GM10266 (cell line): ENCODE measurements at regions not wholly inside any gene's neighbourhood (a gene's known extent, or its start where the extent isn't known, plus 50 kb on each side); places are given as distances from the start of the nearest gene placed in this dataset.

Source experiments
- DNase-seq: peaks from one replicate; pipeline ENCODE4 v3.0.0; 2012; ENCODE audit errors: extremely low spot score
- TF ChIP-seq, protein P1 (sequence below): IDR thresholded peaks from 2 replicates; pipeline ENCODE4 v1.5.1; 2012; ENCODE audit warnings: mild to moderate bottlenecking, low read depth; ENCODE audit not compliant: control insufficient read depth, insufficient read depth; ENCODE audit errors: missing control alignments

DNA sequence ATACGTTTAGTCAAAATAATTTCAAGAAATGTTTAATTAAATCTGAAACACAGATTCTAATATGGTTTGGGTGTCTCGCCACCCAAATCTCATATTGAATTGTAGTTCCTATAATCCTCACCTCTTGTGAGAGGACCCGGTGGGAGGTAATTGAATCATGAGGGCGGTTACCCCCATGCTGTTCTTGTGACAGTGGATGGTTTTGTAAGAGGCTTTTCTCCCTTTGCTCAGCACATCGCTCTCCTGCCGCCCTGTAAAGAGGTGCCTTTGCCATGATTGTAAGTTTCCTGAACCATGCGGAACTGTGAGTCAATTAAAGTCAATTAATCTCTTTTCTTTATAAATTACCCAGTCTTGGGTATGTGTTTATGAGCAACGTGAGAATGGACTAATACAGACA, 1045.1 kb upstream of the POU3F3 start:
- DNase-seq, result no peak

GRCh38 chr2:103809415-103809814, 1044.5 kb upstream of the POU3F3 start:
- DNase-seq, result no peak
- TF ChIP-seq, protein P1, sequence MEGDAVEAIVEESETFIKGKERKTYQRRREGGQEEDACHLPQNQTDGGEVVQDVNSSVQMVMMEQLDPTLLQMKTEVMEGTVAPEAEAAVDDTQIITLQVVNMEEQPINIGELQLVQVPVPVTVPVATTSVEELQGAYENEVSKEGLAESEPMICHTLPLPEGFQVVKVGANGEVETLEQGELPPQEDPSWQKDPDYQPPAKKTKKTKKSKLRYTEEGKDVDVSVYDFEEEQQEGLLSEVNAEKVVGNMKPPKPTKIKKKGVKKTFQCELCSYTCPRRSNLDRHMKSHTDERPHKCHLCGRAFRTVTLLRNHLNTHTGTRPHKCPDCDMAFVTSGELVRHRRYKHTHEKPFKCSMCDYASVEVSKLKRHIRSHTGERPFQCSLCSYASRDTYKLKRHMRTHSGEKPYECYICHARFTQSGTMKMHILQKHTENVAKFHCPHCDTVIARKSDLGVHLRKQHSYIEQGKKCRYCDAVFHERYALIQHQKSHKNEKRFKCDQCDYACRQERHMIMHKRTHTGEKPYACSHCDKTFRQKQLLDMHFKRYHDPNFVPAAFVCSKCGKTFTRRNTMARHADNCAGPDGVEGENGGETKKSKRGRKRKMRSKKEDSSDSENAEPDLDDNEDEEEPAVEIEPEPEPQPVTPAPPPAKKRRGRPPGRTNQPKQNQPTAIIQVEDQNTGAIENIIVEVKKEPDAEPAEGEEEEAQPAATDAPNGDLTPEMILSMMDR, result no peak

More for the DNA sequence above, 1045.1 kb upstream of the POU3F3 start:
- TF ChIP-seq, protein P1, result no peak

DNA sequence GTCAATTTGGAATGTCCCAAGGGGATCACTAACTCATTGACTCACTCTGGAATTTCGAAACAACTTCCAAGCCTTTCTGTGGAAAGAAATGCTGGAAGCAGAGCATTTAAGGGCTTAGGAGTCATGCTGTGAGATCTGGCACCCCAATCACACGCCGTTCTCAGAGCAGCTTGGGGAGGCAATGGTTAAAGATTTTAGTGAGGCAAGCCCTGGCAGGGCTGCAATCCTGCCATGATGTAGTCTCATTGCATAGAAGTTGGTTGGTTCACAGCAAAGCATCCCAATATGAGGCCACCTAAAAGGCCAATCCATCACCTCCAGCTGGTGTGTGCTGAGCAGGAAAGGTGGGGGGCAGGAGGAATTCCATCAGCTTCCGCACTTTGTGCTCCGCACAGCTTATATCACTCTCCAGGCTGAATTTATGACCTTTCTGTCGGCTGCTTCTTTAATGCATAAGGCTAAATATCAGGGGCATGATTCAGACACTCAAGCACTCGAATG, 1043.9 kb upstream of the POU3F3 start:
- TF ChIP-seq, protein P1, result no peak
- DNase-seq, result no peak

DNA sequence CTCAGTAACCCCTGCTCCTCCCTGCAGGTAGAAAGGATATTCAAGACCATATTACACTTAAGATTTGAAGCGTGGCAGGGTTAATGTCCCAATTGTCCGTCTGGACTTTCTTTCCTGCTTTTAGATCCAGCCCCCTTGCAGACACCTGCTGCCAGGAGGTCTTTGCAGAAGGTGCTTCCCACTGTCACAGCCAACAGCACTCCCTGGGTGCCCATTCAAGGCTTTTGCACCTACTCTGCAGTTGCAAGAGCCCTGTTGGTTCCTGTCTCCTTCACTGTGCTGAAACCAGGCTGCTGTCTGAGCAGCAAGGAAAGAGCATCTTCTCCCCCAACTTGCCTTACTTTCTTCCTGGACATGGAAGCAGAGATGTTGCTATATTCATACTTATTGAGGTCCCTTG, 1043.0 kb upstream of the POU3F3 start:
- DNase-seq, result no peak
- TF ChIP-seq, protein P1, result no peak

- TF ChIP-seq, protein P1, result no peak
- DNase-seq, result no peak
Measured at GRCh38 chr2:103814016-103814415, 1039.9 kb upstream of the POU3F3 start.

DNA sequence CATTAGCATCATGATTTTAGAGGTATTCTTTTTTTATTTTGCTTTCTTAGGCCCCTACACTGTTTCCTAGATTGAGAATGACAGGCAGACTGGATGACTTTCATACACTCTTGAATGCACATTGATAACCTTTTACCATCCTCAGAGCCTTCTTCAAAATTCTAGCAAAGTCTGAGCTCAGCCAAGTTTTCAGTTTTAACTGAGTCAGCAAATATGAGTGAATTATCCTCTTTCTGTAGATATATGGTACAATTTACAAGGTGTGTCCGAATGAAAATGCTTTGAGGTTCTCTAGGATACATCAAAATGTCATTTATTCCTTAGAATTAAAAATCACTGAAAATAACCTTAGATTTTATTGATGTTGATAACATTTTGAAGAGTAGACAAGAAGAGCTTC, 1038.2 kb upstream of the POU3F3 start:
- no peak for DNase-seq
- TF ChIP-seq, protein P1, result no peak

DNA sequence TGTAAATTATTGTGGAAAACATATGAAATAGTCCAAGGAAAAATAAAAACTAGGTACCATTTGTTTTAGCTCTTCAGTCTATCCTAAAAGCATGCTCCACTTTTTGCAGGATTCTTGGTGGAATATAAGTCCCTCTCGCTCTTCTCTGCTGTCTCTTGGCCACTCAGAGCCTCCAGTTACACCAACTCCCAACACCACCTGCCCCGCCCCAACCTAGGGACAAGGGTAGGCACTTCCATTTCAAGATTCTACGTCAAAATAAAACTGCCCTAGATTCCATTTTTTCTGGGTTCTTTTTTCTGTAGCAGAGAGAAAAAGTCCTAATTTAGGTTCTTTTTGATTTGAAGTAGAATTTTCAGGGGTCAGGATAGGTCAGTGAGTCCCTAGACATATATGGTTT, 1036.2 kb upstream of the POU3F3 start:
- no peak for DNase-seq
- TF ChIP-seq, protein P1, result no peak
